ENCODE measurements at regions not wholly inside any gene's neighbourhood (a gene's known extent, or its start where the extent isn't known, plus 50 kb on each side); places are given as distances from the start of the nearest gene placed in this dataset.
"Not testable (repeated sequence)": the region's sequence is repeated elsewhere in the genome, so short reads cannot be mapped to it uniquely, and the experiment has no call there.

- no peak for TF ChIP-seq CTCF (IDR thresholded peaks at IDR 0.05; ENCODE audit: extremely low read depth, missing control alignments)
- no peak for DNase-seq (ENCODE audit: low spot score)
Measured at GRCh38 chr10:29732918-29733317, 98.1 kb upstream of the SVIL start.

- no peak for TF ChIP-seq CTCF (IDR thresholded peaks at IDR 0.05; ENCODE audit: extremely low read depth, missing control alignments)
- no peak for DNase-seq (ENCODE audit: low spot score)
Measured at GRCh38 chr10:29731760-29732159, 97.0 kb upstream of the SVIL start.

DNA sequence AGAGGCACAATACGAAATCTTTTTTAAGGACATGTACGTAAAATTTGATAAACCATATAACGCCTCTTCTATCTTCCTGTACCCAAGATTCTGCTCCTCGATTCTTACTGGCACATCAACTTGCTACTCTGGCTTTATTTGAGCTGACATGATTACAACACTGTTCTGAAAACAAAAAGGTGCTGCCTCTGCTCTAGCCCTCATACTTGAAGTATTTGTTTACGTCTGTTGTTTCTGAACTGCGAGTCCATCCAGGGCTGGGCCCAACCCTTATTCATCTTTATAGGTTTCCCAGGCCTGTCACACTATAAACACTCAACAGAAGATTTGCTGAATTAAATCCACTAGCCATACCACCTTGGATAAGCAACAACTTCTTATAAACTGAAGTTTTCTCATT, 96.2 kb upstream of the SVIL start:
- DNase-seq (ENCODE audit: low spot score), result no peak
- TF ChIP-seq CTCF (IDR thresholded peaks at IDR 0.05; ENCODE audit: extremely low read depth, missing control alignments), result no peak

DNA sequence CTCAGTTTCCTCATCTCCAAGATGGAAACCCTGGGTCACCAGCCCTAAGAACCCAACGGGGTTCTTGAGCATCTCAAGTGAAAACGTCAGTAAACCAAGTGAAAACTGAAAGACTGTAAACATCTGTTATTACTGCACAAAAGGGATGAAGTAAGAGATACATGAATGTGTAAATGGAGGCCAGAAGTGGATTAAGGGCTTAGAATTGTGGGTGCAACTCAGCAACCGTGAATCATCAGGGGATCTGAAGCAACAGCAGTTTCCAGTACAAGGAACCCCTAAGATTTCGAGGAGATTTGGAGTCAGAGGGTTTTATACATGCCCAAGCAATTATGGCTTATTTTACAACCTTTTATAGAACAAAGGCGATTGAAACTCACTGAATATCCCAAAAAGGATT, 95.7 kb upstream of the SVIL start:
- no peak for DNase-seq (ENCODE audit: low spot score)
- TF ChIP-seq CTCF (IDR thresholded peaks at IDR 0.05; ENCODE audit: extremely low read depth, missing control alignments), result no peak

GRCh38 chr10:29728541-29729049, 93.8 kb upstream of the SVIL start:
- no peak for DNase-seq (ENCODE audit: low spot score)
- no peak for TF ChIP-seq CTCF (IDR thresholded peaks at IDR 0.05; ENCODE audit: extremely low read depth, missing control alignments)

DNA sequence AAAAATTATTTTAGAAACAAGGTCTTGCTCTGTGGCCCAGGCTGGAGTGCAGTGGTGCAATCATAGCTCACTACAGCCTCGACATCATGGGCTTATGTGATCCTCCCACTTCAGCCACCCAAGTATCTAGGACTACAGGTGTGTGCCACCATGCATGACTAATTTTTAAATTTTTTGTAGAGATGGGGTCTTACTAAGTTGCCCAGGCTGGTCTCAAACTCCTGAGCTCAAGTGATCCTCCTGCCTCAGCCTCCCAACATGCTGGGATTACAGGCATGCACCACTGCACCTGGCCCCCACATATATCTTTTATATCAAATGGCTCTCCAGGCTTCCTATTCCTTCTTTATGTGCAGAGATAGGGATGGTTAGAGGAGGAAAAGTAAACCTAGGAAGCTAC, 91.2 kb upstream of the SVIL start:
- DNase-seq (ENCODE audit: low spot score), result not testable (repeated sequence)

GRCh38 chr10:29725133-29725720, 90.5 kb upstream of the SVIL start:
- TF ChIP-seq CTCF (IDR thresholded peaks at IDR 0.05; ENCODE audit: extremely low read depth, missing control alignments), result no peak
- no peak for DNase-seq (ENCODE audit: low spot score)

GRCh38 chr10:29723726-29724125, 89.0 kb upstream of the SVIL start:
- TF ChIP-seq CTCF (IDR thresholded peaks at IDR 0.05; ENCODE audit: extremely low read depth, missing control alignments), result no peak
- no peak for DNase-seq (ENCODE audit: low spot score)

Measured in GM20000 (cell line).